IMR-90 (cell line): ENCODE measurements at regions not wholly inside any gene's neighbourhood (a gene's known extent, or its start where the extent isn't known, plus 50 kb on each side); places are given as distances from the start of the nearest gene placed in this dataset.

Experiments
- ATAC-seq: fragments of 200-7000 bp; cut with Tn5 transposase; 2 replicates; pipeline ENCODE4 v1.9.1; 2020; ENCODE audit warnings: low read depth, mild to moderate bottlenecking, moderate library complexity
- BruUV-seq: library from RNA; stranded (reverse); fragments of 400-500 nt; replicated peaks from 2 replicates; lab custom pipeline; 2021; lab: Mats Ljungman, UMichigan
- CTCF ChIA-PET: fragments of 300-600 bp; formaldehyde crosslinking; extraction: SDS; loops from one replicate; lab custom pipeline; 2021; ENCODE audit warnings: antibody characterized with exemption; lab: Yijun Ruan, JAX
- POLR2A ChIA-PET: fragments of 300-600 bp; sonication (Branson Sonifier 250); formaldehyde crosslinking; loops from one replicate; lab custom pipeline; 2022; ENCODE audit warnings: antibody characterized with exemption; ENCODE audit not compliant: unreplicated experiment; lab: Charles Lee
- DNase-seq: peaks from one replicate; pipeline ENCODE4 v3.0.0; 2013
- H2AFZ ChIP-seq: replicated peaks from 2 replicates; pipeline ENCODE3; 2013; ENCODE audit warnings: low read length, mild to moderate bottlenecking; ENCODE audit not compliant: poor library complexity
- H2AK5ac ChIP-seq: 2 replicates; pipeline ENCODE4 v1.6.1; 2013; ENCODE audit warnings: low read depth, low read length, inconsistent platforms
- H2AK9ac ChIP-seq: replicated peaks from 2 replicates; pipeline ENCODE3; 2013; ENCODE audit warnings: mild to moderate bottlenecking, low read depth, low read length, moderate library complexity; ENCODE audit not compliant: poor library complexity
- H2BK120ac ChIP-seq: 2 replicates; pipeline ENCODE4 v1.6.1; 2013; ENCODE audit warnings: low read depth, low read length, inconsistent platforms
- H2BK15ac ChIP-seq: 3 replicates; pipeline ENCODE4 v1.6.1; 2013; ENCODE audit warnings: low read depth, low read length, inconsistent platforms
- H2BK20ac ChIP-seq: 2 replicates; pipeline ENCODE4 v1.6.1; 2013; ENCODE audit warnings: low read depth, mild to moderate bottlenecking, inconsistent platforms, low read length, moderate library complexity
- H2BK5ac ChIP-seq: 2 replicates; pipeline ENCODE4 v1.6.1; 2013; ENCODE audit warnings: mild to moderate bottlenecking, low read depth, low read length, inconsistent platforms; ENCODE audit not compliant: poor library complexity, severe bottlenecking
- H3K14ac ChIP-seq: replicated peaks from 2 replicates; pipeline ENCODE4 v1.6.1; 2013; ENCODE audit warnings: low read depth, low read length, inconsistent platforms
- H3K18ac ChIP-seq: 2 replicates; pipeline ENCODE4 v1.6.1; 2013; ENCODE audit warnings: low read depth, low read length, control low read depth
- H3K23ac ChIP-seq: 2 replicates; pipeline ENCODE4 v1.6.1; 2013; ENCODE audit warnings: low read depth, low read length, inconsistent platforms
- H3K27ac ChIP-seq: 2 replicates; pipeline ENCODE4 v1.5.1; 2013; ENCODE audit warnings: mild to moderate bottlenecking, control low read depth, low read length; ENCODE audit not compliant: insufficient read depth
- H3K27me3 ChIP-seq: 2 replicates; pipeline ENCODE4 v1.6.1; 2013; ENCODE audit warnings: low read length; ENCODE audit not compliant: control insufficient read depth, insufficient read depth
- H3K36me3 ChIP-seq: 2 replicates; pipeline ENCODE4 v1.6.1; 2013; ENCODE audit warnings: low read length, mixed read lengths; ENCODE audit not compliant: control insufficient read depth, insufficient read depth
- H3K4ac ChIP-seq: 2 replicates; pipeline ENCODE4 v1.6.1; 2013; ENCODE audit warnings: low read depth, low read length, inconsistent platforms
- H3K4me1 ChIP-seq: 2 replicates; pipeline ENCODE4 v1.6.1; 2013; ENCODE audit warnings: low read length, mixed read lengths; ENCODE audit not compliant: control insufficient read depth, insufficient read depth
- H3K4me2 ChIP-seq: 2 replicates; pipeline ENCODE4 v1.6.1; 2013; ENCODE audit warnings: low read depth, mild to moderate bottlenecking, control low read depth, low read length, moderate library complexity
- H3K4me3 ChIP-seq: 2 replicates; pipeline ENCODE4 v1.5.1; 2013; ENCODE audit warnings: low read depth, mild to moderate bottlenecking, control low read depth, low read length, moderate library complexity; ENCODE audit not compliant: insufficient read depth
- H3K56ac ChIP-seq: 2 replicates; pipeline ENCODE4 v1.6.1; 2013; ENCODE audit warnings: low read length, inconsistent platforms; ENCODE audit not compliant: insufficient read depth; ENCODE audit errors: extremely low read depth
- H3K79me1 ChIP-seq, 2 experiments: 2 replicates each; pipeline ENCODE4 v1.6.1; 2013; ENCODE audit warnings: low read length in 2 of 2, inconsistent platforms in 1 of 2, low read depth in 1 of 2
- H3K9ac ChIP-seq: 2 replicates; pipeline ENCODE4 v1.6.1; 2013; ENCODE audit warnings: low read depth, low read length, control low read depth
- H3K9me1 ChIP-seq: 2 replicates; pipeline ENCODE4 v1.6.1; 2013; ENCODE audit warnings: low read length, inconsistent platforms; ENCODE audit not compliant: insufficient read depth
- H3K9me3 ChIP-seq: 2 replicates; pipeline ENCODE4 v1.6.1; 2013; ENCODE audit warnings: low read length; ENCODE audit not compliant: control insufficient read depth, insufficient read depth
- H4K20me1 ChIP-seq: 2 replicates; pipeline ENCODE4 v1.6.1; 2013; ENCODE audit warnings: low read length, inconsistent platforms; ENCODE audit not compliant: insufficient read depth
- H4K5ac ChIP-seq: 2 replicates; pipeline ENCODE4 v1.6.1; 2013; ENCODE audit warnings: mild to moderate bottlenecking, low read depth, low read length, control low read depth
- H4K8ac ChIP-seq, 2 experiments: 2 replicates each; pipeline ENCODE4 v1.6.1; 2013; ENCODE audit warnings: low read depth in 2 of 2, low read length in 2 of 2, control low read depth in 1 of 2, inconsistent platforms in 1 of 2
- H4K91ac ChIP-seq: 2 replicates; pipeline ENCODE4 v1.6.1; 2013; ENCODE audit warnings: low read depth, low read length, inconsistent platforms; ENCODE audit not compliant: insufficient read depth
- USF2 ChIP-seq: fragments of 150-350 bp; IDR thresholded peaks from 2 replicates; pipeline ENCODE4 v1.6.1; 2017; ENCODE audit warnings: mild to moderate bottlenecking, antibody characterized with exemption, low read length, low read depth
- WGBS, 2 experiments: methylation state at CpG; one replicate each; pipeline versions ENCODE4 v1.1.5 to v1.1.7; 2013; ENCODE audit warnings: missing lambda C conversion rate in 2 of 2; ENCODE audit not compliant: insufficient read length in 1 of 2; ENCODE audit errors: extremely low coverage in 2 of 2; 5-methylcytosine and 5-hydroxymethylcytosine counted together
- dilution Hi-C: fragments of 300-500 bp; cut with HindIII; formaldehyde crosslinking; loops from one replicate; pipeline ENCODE4 v1.14.3; 2018; ENCODE audit warnings: low sequenced_read_pairs; ENCODE audit not compliant: unreplicated experiment
- in situ Hi-C: fragments of 300-500 bp; cut with MboI; formaldehyde crosslinking; loops from 3 replicates; pipeline ENCODE4 v1.14.3; 2019; ENCODE audit warnings: low sequenced_read_pairs, inconsistent platforms, mixed read lengths
- intact Hi-C: fragments of 100-400 bp; cut with micrococcal nuclease; formaldehyde crosslinking; loops from 2 replicates; pipeline ENCODE4 v1.10.0; 2022

- Histone ChIP-seq H2AFZ (no peak overlapping the region), H3K18ac (no peak overlapping the region), H3K9ac (no peak overlapping the region), H2BK5ac (no peak overlapping the region), H4K20me1 (no peaks in the 10 kb centered on the region), H3K36me3 (no peaks in the 10 kb centered on the region), H2AK5ac (no peak overlapping the region), H3K4me2 (no peak overlapping the region), H3K56ac (no peak overlapping the region), H3K79me1 (no peaks in the 10 kb centered on the region), H3K23ac (no peak overlapping the region), H2BK15ac (no peak overlapping the region), H4K5ac (no peak overlapping the region), H3K27ac (no peak overlapping the region), H3K27me3 (no peaks in the 10 kb centered on the region), H2AK9ac (no peak overlapping the region), H2BK120ac (no peak overlapping the region), H4K91ac (no peak overlapping the region), H3K4ac (no peak overlapping the region), H4K8ac (no peak overlapping the region), H3K9me1 (no peaks in the 10 kb centered on the region), H3K4me1 (0 out of 2 replicates have a peak, but pooled peaks cover 1% of the 10 kb centered on the region), H2BK20ac (no peak overlapping the region), H3K14ac (no peak overlapping the region), H3K9me3 (no peaks in the 10 kb centered on the region), H3K4me3 (no peak overlapping the region)
- BruUV-seq = no TSS peak
- dilution Hi-C loops = no loop called here
- no peak for TF ChIP-seq USF2
- in situ Hi-C loops = no loop called here
- DNase-seq (no peak), ATAC-seq (no peak)
- CTCF ChIA-PET = no interaction called here
- intact Hi-C loops = no loop called here
- WGBS, 2 experiments = 77% methylated on average over 3 of the region's 7 CpGs; no CpG with 5 or more reads in 1 of the 2 experiments
- POLR2A ChIA-PET = no interaction called here
Observed at GRCh38 chr3:171935261-171936123, 92.3 kb downstream of the TMEM212 start.
